ENCODE measurements at regions not wholly inside any gene's neighbourhood (a gene's known extent, or its start where the extent isn't known, plus 50 kb on each side); places are given as distances from the start of the nearest gene placed in this dataset.

GRCh38 chr10:124235232-124235631, 141.8 kb upstream of the CHST15 start:
- no peak for TF ChIP-seq CTCF (IDR thresholded peaks at IDR 0.05)
- no peak for TF ChIP-seq EZH2phosphoT487 (IDR thresholded peaks at IDR 0.05)
